NCI-H146 treated with DMSO at 0.1 percent for 48 hours (cell line): ENCODE measurements at regions not wholly inside any gene's neighbourhood (a gene's known extent, or its start where the extent isn't known, plus 50 kb on each side); places are given as distances from the start of the nearest gene placed in this dataset.
"Not testable (repeated sequence)": the region's sequence is repeated elsewhere in the genome, so short reads cannot be mapped to it uniquely, and the experiment has no call there.

ENCODE experiments used
- DNase-seq: peaks from one replicate; lab custom pipeline; 2025; ENCODE audit not compliant: unreplicated experiment; lab: John Stamatoyannopoulos, UW

GRCh38 chr4:19119904-19120560 lies 1098.5 kb upstream of the LCORL start:
- no peak for DNase-seq

GRCh38 chr4:19117022-19117421 lies 1095.5 kb upstream of the LCORL start:
- no peak for DNase-seq

GRCh38 chr4:19104176-19104575 lies 1082.6 kb upstream of the LCORL start:
- DNase-seq = no peak

- no peak for DNase-seq
Observed at GRCh38 chr4:19095491-19096046, 1074.0 kb upstream of the LCORL start.

- DNase-seq = no peak
Observed at GRCh38 chr4:19093951-19094350, 1072.4 kb upstream of the LCORL start.

GRCh38 chr4:19092797-19093196 lies 1071.2 kb upstream of the LCORL start:
- DNase-seq = no peak

GRCh38 chr4:19074036-19074435 lies 1052.5 kb upstream of the LCORL start:
- no peak for DNase-seq

- no peak for DNase-seq
Observed at GRCh38 chr4:19063662-19064061, 1042.1 kb upstream of the LCORL start.

GRCh38 chr4:19054916-19055315 lies 1033.4 kb upstream of the LCORL start:
- DNase-seq = no peak

- DNase-seq = no peak
Observed at GRCh38 chr4:19051831-19052230, 1030.3 kb upstream of the LCORL start.

GRCh38 chr4:19047279-19047880 lies 1025.8 kb upstream of the LCORL start:
- DNase-seq = no peak

GRCh38 chr4:19039816-19040215 lies 1018.3 kb upstream of the LCORL start:
- no peak for DNase-seq

GRCh38 chr4:19038231-19038630 lies 1016.7 kb upstream of the LCORL start:
- DNase-seq = no peak

GRCh38 chr4:19033816-19034733 lies 1012.5 kb upstream of the LCORL start:
- no peak for DNase-seq

GRCh38 chr4:19030536-19030935 lies 1009.0 kb upstream of the LCORL start:
- no peak for DNase-seq

- no peak for DNase-seq
Observed at GRCh38 chr4:19030048-19030447, 1008.5 kb upstream of the LCORL start.

GRCh38 chr4:19026281-19026680 lies 1004.7 kb upstream of the LCORL start:
- DNase-seq = no peak

- DNase-seq = no peak
Observed at GRCh38 chr4:19025031-19025430, 1003.5 kb upstream of the LCORL start.

GRCh38 chr4:19024047-19024446 lies 1002.5 kb upstream of the LCORL start:
- DNase-seq = no peak

- DNase-seq = no peak
Observed at GRCh38 chr4:19021617-19022016, 1000.1 kb upstream of the LCORL start.

GRCh38 chr4:19016550-19016949 lies 995.0 kb upstream of the LCORL start:
- DNase-seq = not testable (repeated sequence)

- no peak for DNase-seq
Observed at GRCh38 chr4:19014594-19014993, 993.0 kb upstream of the LCORL start.
